IMR-90 (cell line): ENCODE measurements at regions not wholly inside any gene's neighbourhood (a gene's known extent, or its start where the extent isn't known, plus 50 kb on each side); places are given as distances from the start of the nearest gene placed in this dataset.

ENCODE experiments used
- ATAC-seq: fragments of 200-7000 bp; cut with Tn5 transposase; 2 replicates; pipeline ENCODE4 v1.9.1; 2020; ENCODE audit warnings: low read depth, mild to moderate bottlenecking, moderate library complexity
- BruUV-seq: library from RNA; stranded (reverse); fragments of 400-500 nt; replicated peaks from 2 replicates; lab custom pipeline; 2021; lab: Mats Ljungman, UMichigan
- CTCF ChIA-PET: fragments of 300-600 bp; formaldehyde crosslinking; extraction: SDS; loops from one replicate; lab custom pipeline; 2021; ENCODE audit warnings: antibody characterized with exemption; lab: Yijun Ruan, JAX
- POLR2A ChIA-PET: fragments of 300-600 bp; sonication (Branson Sonifier 250); formaldehyde crosslinking; loops from one replicate; lab custom pipeline; 2022; ENCODE audit warnings: antibody characterized with exemption; ENCODE audit not compliant: unreplicated experiment; lab: Charles Lee
- DNase-seq: peaks from one replicate; pipeline ENCODE4 v3.0.0; 2013
- H2AFZ ChIP-seq: replicated peaks from 2 replicates; pipeline ENCODE3; 2013; ENCODE audit warnings: low read length, mild to moderate bottlenecking; ENCODE audit not compliant: poor library complexity
- H2AK5ac ChIP-seq: 2 replicates; pipeline ENCODE4 v1.6.1; 2013; ENCODE audit warnings: low read depth, low read length, inconsistent platforms
- H2AK9ac ChIP-seq: replicated peaks from 2 replicates; pipeline ENCODE3; 2013; ENCODE audit warnings: mild to moderate bottlenecking, low read depth, low read length, moderate library complexity; ENCODE audit not compliant: poor library complexity
- H2BK120ac ChIP-seq: 2 replicates; pipeline ENCODE4 v1.6.1; 2013; ENCODE audit warnings: low read depth, low read length, inconsistent platforms
- H2BK15ac ChIP-seq: 3 replicates; pipeline ENCODE4 v1.6.1; 2013; ENCODE audit warnings: low read depth, low read length, inconsistent platforms
- H2BK20ac ChIP-seq: 2 replicates; pipeline ENCODE4 v1.6.1; 2013; ENCODE audit warnings: low read depth, mild to moderate bottlenecking, inconsistent platforms, low read length, moderate library complexity
- H2BK5ac ChIP-seq: 2 replicates; pipeline ENCODE4 v1.6.1; 2013; ENCODE audit warnings: mild to moderate bottlenecking, low read depth, low read length, inconsistent platforms; ENCODE audit not compliant: poor library complexity, severe bottlenecking
- H3K14ac ChIP-seq: replicated peaks from 2 replicates; pipeline ENCODE4 v1.6.1; 2013; ENCODE audit warnings: low read depth, low read length, inconsistent platforms
- H3K18ac ChIP-seq: 2 replicates; pipeline ENCODE4 v1.6.1; 2013; ENCODE audit warnings: low read depth, low read length, control low read depth
- H3K23ac ChIP-seq: 2 replicates; pipeline ENCODE4 v1.6.1; 2013; ENCODE audit warnings: low read depth, low read length, inconsistent platforms
- H3K27ac ChIP-seq: 2 replicates; pipeline ENCODE4 v1.5.1; 2013; ENCODE audit warnings: mild to moderate bottlenecking, control low read depth, low read length; ENCODE audit not compliant: insufficient read depth
- H3K27me3 ChIP-seq: 2 replicates; pipeline ENCODE4 v1.6.1; 2013; ENCODE audit warnings: low read length; ENCODE audit not compliant: control insufficient read depth, insufficient read depth
- H3K36me3 ChIP-seq: 2 replicates; pipeline ENCODE4 v1.6.1; 2013; ENCODE audit warnings: low read length, mixed read lengths; ENCODE audit not compliant: control insufficient read depth, insufficient read depth
- H3K4ac ChIP-seq: 2 replicates; pipeline ENCODE4 v1.6.1; 2013; ENCODE audit warnings: low read depth, low read length, inconsistent platforms
- H3K4me1 ChIP-seq: 2 replicates; pipeline ENCODE4 v1.6.1; 2013; ENCODE audit warnings: low read length, mixed read lengths; ENCODE audit not compliant: control insufficient read depth, insufficient read depth
- H3K4me2 ChIP-seq: 2 replicates; pipeline ENCODE4 v1.6.1; 2013; ENCODE audit warnings: low read depth, mild to moderate bottlenecking, control low read depth, low read length, moderate library complexity
- H3K4me3 ChIP-seq: 2 replicates; pipeline ENCODE4 v1.5.1; 2013; ENCODE audit warnings: low read depth, mild to moderate bottlenecking, control low read depth, low read length, moderate library complexity; ENCODE audit not compliant: insufficient read depth
- H3K56ac ChIP-seq: 2 replicates; pipeline ENCODE4 v1.6.1; 2013; ENCODE audit warnings: low read length, inconsistent platforms; ENCODE audit not compliant: insufficient read depth; ENCODE audit errors: extremely low read depth
- H3K79me1 ChIP-seq, 2 experiments: 2 replicates each; pipeline ENCODE4 v1.6.1; 2013; ENCODE audit warnings: low read length in 2 of 2, inconsistent platforms in 1 of 2, low read depth in 1 of 2
- H3K9ac ChIP-seq: 2 replicates; pipeline ENCODE4 v1.6.1; 2013; ENCODE audit warnings: low read depth, low read length, control low read depth
- H3K9me1 ChIP-seq: 2 replicates; pipeline ENCODE4 v1.6.1; 2013; ENCODE audit warnings: low read length, inconsistent platforms; ENCODE audit not compliant: insufficient read depth
- H3K9me3 ChIP-seq: 2 replicates; pipeline ENCODE4 v1.6.1; 2013; ENCODE audit warnings: low read length; ENCODE audit not compliant: control insufficient read depth, insufficient read depth
- H4K20me1 ChIP-seq: 2 replicates; pipeline ENCODE4 v1.6.1; 2013; ENCODE audit warnings: low read length, inconsistent platforms; ENCODE audit not compliant: insufficient read depth
- H4K5ac ChIP-seq: 2 replicates; pipeline ENCODE4 v1.6.1; 2013; ENCODE audit warnings: mild to moderate bottlenecking, low read depth, low read length, control low read depth
- H4K8ac ChIP-seq, 2 experiments: 2 replicates each; pipeline ENCODE4 v1.6.1; 2013; ENCODE audit warnings: low read depth in 2 of 2, low read length in 2 of 2, control low read depth in 1 of 2, inconsistent platforms in 1 of 2
- H4K91ac ChIP-seq: 2 replicates; pipeline ENCODE4 v1.6.1; 2013; ENCODE audit warnings: low read depth, low read length, inconsistent platforms; ENCODE audit not compliant: insufficient read depth
- BHLHE40 ChIP-seq: fragments of 150-350 bp; IDR thresholded peaks from 2 replicates; pipeline ENCODE4 v1.6.1; 2016; ENCODE audit warnings: mild to moderate bottlenecking, low read depth, low read length
- CEBPB ChIP-seq: IDR thresholded peaks from 2 replicates; pipeline ENCODE4 v1.6.1; 2012; ENCODE audit warnings: low read depth, low read length, improper control_type of control experiment
- CHD1 ChIP-seq: IDR thresholded peaks from 2 replicates; pipeline ENCODE4 v1.6.1; 2012; ENCODE audit warnings: low read depth, low read length, improper control_type of control experiment
- CTCF ChIP-seq: conservative IDR thresholded peaks from 2 replicates; pipeline ENCODE4 v1.5.1; 2012; ENCODE audit warnings: mild to moderate bottlenecking, low read depth, low read length, improper control_type of control experiment
- ELK1 ChIP-seq: fragments of 150-350 bp; IDR thresholded peaks from 2 replicates; pipeline ENCODE4 v1.6.1; 2016; ENCODE audit warnings: low read depth, mild to moderate bottlenecking, low read length, moderate library complexity, borderline replicate concordance
- FOS ChIP-seq: fragments of 150-350 bp; IDR thresholded peaks from 2 replicates; pipeline ENCODE4 v1.6.1; 2016; ENCODE audit warnings: low read depth, low read length
- MAFK ChIP-seq: IDR thresholded peaks from 2 replicates; pipeline ENCODE4 v1.6.1; 2012; ENCODE audit warnings: low read depth, low read length, improper control_type of control experiment
- MAZ ChIP-seq: IDR thresholded peaks from 2 replicates; pipeline ENCODE4 v1.6.1; 2012; ENCODE audit warnings: low read depth, mild to moderate bottlenecking, low read length, improper control_type of control experiment, moderate library complexity, borderline replicate concordance
- MXI1 ChIP-seq: IDR thresholded peaks from 2 replicates; pipeline ENCODE4 v1.6.1; 2012; ENCODE audit warnings: low read depth, mild to moderate bottlenecking, low read length, moderate library complexity, borderline replicate concordance
- NFE2L2 ChIP-seq: fragments of 150-350 bp; IDR thresholded peaks from 2 replicates; pipeline ENCODE4 v1.6.1; 2016; ENCODE audit warnings: low read depth, mild to moderate bottlenecking, low read length
- POLR2A ChIP-seq: IDR thresholded peaks from 2 replicates; pipeline ENCODE4 v1.6.1; 2012; ENCODE audit warnings: mild to moderate bottlenecking, low read depth, low read length
- RAD21 ChIP-seq: IDR thresholded peaks from 2 replicates; pipeline ENCODE4 v1.6.1; 2012; ENCODE audit warnings: low read length, improper control_type of control experiment
- RCOR1 ChIP-seq: IDR thresholded peaks from 2 replicates; pipeline ENCODE4 v1.6.1; 2012; ENCODE audit warnings: mild to moderate bottlenecking, low read length, improper control_type of control experiment; ENCODE audit not compliant: insufficient replicate concordance
- RFX5 ChIP-seq: IDR thresholded peaks from 2 replicates; pipeline ENCODE4 v1.8.0; 2012; ENCODE audit warnings: low read depth, mild to moderate bottlenecking, low read length, moderate library complexity
- SMC3 ChIP-seq: fragments of 150-350 bp; IDR thresholded peaks from 2 replicates; pipeline ENCODE4 v1.6.1; 2016; ENCODE audit warnings: low read depth, mild to moderate bottlenecking, antibody characterized with exemption, low read length, moderate library complexity
- USF2 ChIP-seq: fragments of 150-350 bp; IDR thresholded peaks from 2 replicates; pipeline ENCODE4 v1.6.1; 2017; ENCODE audit warnings: mild to moderate bottlenecking, antibody characterized with exemption, low read length, low read depth
- WGBS, 2 experiments: methylation state at CpG; one replicate each; pipeline versions ENCODE4 v1.1.5 to v1.1.7; 2013; ENCODE audit warnings: missing lambda C conversion rate in 2 of 2; ENCODE audit not compliant: insufficient read length in 1 of 2; ENCODE audit errors: extremely low coverage in 2 of 2; 5-methylcytosine and 5-hydroxymethylcytosine counted together
- dilution Hi-C: fragments of 300-500 bp; cut with HindIII; formaldehyde crosslinking; loops from one replicate; pipeline ENCODE4 v1.14.3; 2018; ENCODE audit warnings: low sequenced_read_pairs; ENCODE audit not compliant: unreplicated experiment
- in situ Hi-C: fragments of 300-500 bp; cut with MboI; formaldehyde crosslinking; loops from 3 replicates; pipeline ENCODE4 v1.14.3; 2019; ENCODE audit warnings: low sequenced_read_pairs, inconsistent platforms, mixed read lengths
- intact Hi-C: fragments of 100-400 bp; cut with micrococcal nuclease; formaldehyde crosslinking; loops from 2 replicates; pipeline ENCODE4 v1.10.0; 2022

GRCh38 chr1:235004276-235004675, 124.4 kb downstream of the TOMM20 start:
- Histone ChIP-seq H4K8ac (no peak overlapping the region), H2BK15ac (no peak overlapping the region; the same call in 2 of the 3 replicates), H3K56ac (no peak overlapping the region), H2AK9ac (no peak overlapping the region), H3K9me1 (no peaks in the 10 kb centered on the region; the same call in 1 of the 2 replicates), H3K14ac (no peak overlapping the region), H3K27me3 (no peaks in the 10 kb centered on the region), H3K27ac (no peak overlapping the region), H3K36me3 (no peaks in the 10 kb centered on the region), H4K20me1 (no peaks in the 10 kb centered on the region), H2BK20ac (no peak overlapping the region), H2AFZ (no peak overlapping the region), H2BK5ac (no peak overlapping the region), H3K79me1 (no peaks in the 10 kb centered on the region; a peak in 1 of 4 replicates), H3K18ac (no peak overlapping the region), H4K5ac (no peak overlapping the region), H3K4me1 (peaks cover 4% of the 10 kb centered on the region), H2BK120ac (no peak overlapping the region), H3K4me3 (no peak overlapping the region), H4K91ac (peak overlapping the region; percentile 20; the same call in 1 of the 2 replicates), H3K9ac (no peak overlapping the region), H3K4ac (no peak overlapping the region), H3K4me2 (no peak overlapping the region), H3K23ac (no peak overlapping the region), H2AK5ac (no peak overlapping the region; the same call in 1 of the 2 replicates), H3K9me3 (peaks cover 5% of the 10 kb centered on the region)
- TF ChIP-seq NFE2L2 (no peak), RAD21 (no peak), CHD1 (no peak), USF2 (no peak), FOS (no peak), CTCF (no peak), RCOR1 (no peak), MXI1 (no peak), SMC3 (no peak), MAFK (no peak), MAZ (no peak), CEBPB (no peak), POLR2A (no peak), ELK1 (no peak), BHLHE40 (no peak), RFX5 (no peak)
- BruUV-seq: no TSS peak
- no peak for DNase-seq
- in situ Hi-C loops (no loop called here), dilution Hi-C loops (no loop called here), intact Hi-C loops (no loop called here)
- no peak for ATAC-seq
- WGBS, 2 experiments: no CpG with 5 or more reads among the region's 2 CpGs
- POLR2A ChIA-PET: interaction anchor here (0.7 kb wide), 1 partner anchor 280 kb away, joined by 4 read pairs; no protein-coding TSS in a partner anchor
- CTCF ChIA-PET: no interaction called here
